NCI-H345 (cell line): ENCODE measurements at regions not wholly inside any gene's neighbourhood (a gene's known extent, or its start where the extent isn't known, plus 50 kb on each side); places are given as distances from the start of the nearest gene placed in this dataset.
"Not testable (repeated sequence)": the region's sequence is repeated elsewhere in the genome, so short reads cannot be mapped to it uniquely, and the experiment has no call there.

Experiments
- DNase-seq: peaks from one replicate; lab custom pipeline; 2025; lab: John Stamatoyannopoulos, UW

DNA sequence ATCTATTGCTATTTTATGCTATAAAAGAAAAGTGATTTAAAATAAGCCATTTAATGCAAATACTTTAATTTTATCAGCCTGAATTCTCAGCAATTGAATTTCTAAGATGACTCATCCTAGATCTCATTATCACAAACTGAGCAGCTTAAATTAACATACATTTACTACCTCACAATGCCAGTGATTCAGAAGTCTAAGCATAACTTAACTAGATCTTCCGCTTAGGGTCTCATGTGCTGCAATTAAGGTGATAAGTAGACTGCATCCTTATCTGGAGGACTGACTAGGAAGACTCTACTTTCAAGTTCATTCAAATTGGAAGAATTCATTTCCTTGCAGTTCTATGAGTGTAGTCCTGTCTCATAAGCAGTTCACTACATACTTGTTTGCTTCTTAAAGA, 286.6 kb downstream of the COL11A1 start:
- no peak for DNase-seq

GRCh38 chr1:102800406-102800805, 307.9 kb downstream of the COL11A1 start:
- no peak for DNase-seq

- no peak for DNase-seq
Measured at GRCh38 chr1:102799496-102799895, 308.8 kb downstream of the COL11A1 start.

DNA sequence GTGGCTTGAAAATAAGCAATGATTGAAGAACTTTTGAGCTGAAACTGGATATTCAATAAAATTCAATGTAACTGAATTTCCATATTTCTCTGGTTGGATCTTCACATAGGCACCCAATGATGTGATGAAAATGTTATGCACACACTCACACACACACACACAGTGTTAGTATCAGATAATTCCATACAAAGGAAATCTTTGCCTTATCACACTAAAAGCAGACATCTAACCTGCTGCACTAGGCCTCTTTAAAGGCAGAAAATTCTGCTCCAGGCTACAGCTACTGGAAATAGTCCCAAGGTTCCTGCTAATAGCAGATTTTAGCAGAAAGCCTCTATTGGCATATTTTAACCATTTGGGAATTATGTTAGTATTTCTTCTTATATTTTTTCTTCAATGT, 309.6 kb downstream of the COL11A1 start:
- DNase-seq, result no peak

DNA sequence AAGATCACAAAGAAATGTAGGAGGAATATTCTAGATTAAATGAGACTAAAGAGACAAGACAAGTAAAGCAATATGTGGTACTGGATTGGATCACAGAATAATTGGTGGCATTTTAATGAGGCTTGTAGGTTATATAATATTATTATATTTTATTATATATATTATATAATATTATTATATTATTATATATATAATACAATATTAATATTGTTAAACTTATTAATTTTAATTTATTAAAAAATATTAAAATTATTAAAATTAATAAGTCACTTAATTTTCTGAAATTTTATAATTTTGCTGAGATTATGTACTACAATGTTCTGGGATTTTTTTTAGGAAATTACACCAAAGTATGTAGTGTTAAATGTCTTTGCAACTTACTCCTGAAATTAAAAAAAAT, 311.9 kb downstream of the COL11A1 start:
- DNase-seq, result no peak

DNA sequence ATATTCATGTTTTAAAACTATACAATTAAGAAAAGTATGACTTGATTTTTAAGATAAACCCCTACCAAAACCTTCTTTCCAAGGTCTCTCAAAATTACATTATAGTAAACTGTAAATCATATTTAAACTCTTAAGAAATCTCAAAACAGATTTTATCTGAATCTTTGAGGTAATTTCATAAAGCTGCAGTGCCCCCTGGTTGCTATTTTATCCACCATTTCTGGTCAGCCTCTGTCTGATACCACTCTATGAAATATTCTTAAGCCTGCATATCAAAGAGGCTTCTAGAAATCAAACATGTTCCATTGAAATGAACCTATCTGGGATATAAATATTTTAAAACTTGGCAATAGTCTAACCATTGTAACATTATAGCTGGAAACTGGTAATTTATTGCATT, 317.3 kb downstream of the COL11A1 start:
- peak; percentile 20 for DNase-seq

GRCh38 chr1:102789951-102790350, 318.4 kb downstream of the COL11A1 start:
- DNase-seq, result not testable (repeated sequence)

- DNase-seq, result no peak
Measured at GRCh38 chr1:102783487-102783886, 324.8 kb downstream of the COL11A1 start.

GRCh38 chr1:102782144-102782543, 326.2 kb downstream of the COL11A1 start:
- DNase-seq, result no peak

GRCh38 chr1:102776071-102776470, 332.3 kb downstream of the COL11A1 start:
- peak; percentile 96 for DNase-seq

GRCh38 chr1:102772831-102773230, 335.5 kb downstream of the COL11A1 start:
- DNase-seq, result no peak

DNA sequence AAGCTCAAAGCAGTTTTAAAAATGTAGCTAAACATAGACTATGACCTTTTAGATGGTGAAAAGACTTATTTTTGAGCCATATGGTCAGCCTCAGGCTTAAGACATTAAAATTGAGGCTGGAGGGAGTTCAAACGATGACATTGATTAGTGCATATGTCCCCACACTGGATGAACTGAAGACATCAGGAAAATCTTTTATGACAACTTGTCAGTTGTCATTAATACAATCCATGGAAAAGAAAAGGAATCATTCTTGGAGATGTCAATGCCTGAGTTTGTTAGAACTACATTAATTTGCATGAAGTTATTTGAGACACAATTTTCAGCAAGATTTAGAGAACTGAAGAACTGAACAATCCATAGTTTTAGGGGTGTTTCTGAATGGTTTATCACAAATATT, 349.9 kb downstream of the COL11A1 start:
- DNase-seq, result no peak

- DNase-seq, result no peak
Measured at GRCh38 chr1:102757363-102757762, 351.0 kb downstream of the COL11A1 start.

DNA sequence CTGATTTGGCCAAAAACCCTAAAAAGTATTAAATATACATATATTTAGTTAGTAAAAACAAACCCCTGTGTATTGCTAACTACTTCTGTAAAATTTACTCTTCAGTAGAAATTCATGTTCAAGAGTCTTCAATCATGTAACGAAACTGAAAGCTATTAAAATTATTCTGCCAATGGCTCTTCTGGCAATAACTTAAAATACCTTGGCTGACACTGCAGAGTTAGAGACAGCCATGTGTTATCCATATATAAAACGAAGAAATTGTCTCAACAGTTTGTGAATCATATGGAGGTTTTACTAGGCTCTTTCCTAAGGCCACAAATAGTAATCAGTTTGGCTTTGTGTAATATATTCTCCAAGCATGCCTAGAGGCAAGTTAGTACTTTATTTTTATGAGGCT, 357.2 kb downstream of the COL11A1 start:
- DNase-seq, result no peak

DNA sequence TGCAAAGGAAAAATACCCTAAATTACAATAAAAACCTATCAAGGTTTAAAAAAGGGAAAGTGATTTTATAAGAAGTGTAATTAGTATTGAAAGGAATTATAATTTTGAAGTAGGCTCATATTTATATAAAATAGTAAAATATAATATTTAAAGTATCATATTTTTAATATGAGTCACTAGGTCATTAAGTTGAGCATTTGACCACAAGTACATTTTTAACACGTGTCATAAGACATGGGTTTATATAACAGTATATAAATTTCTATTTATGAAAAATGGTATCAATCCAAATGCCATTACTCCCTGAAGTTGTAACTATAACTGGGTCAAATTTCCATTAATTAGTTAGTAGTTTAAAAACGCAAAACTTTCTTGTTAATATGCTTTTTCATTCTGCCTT, 365.9 kb downstream of the COL11A1 start:
- no peak for DNase-seq

DNA sequence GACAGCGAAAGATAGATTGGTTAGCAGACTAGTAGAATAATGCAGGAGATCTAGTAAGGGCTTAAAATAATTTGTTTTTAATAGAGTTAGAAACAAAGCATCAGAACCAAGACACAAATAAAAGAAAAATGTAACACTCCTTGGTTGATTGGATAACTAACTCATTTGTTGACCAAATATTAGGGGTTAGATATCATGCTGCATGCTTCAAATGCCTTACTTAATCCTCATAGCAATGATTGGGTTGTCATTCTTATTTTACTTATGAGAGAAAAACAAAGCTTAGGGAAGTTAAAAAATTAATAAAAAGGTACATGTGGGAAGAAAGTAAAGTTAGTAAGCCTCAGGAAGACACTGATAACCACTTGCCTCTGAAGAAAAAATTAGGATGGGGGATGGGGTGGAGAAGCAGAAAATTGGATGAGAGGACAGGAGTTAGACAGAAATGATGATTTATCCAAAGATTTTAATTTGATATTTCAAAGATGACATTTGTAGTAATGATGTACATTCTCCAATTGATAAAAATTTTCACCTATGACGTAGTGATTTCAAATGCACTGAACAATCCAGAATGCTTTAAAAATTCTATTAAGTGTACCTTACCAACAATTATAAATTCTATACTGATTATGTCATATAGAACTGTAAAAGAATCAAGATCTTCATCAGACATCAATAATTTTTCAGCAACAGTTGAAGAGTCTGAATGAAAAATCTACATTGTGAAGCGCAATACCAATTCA, 374.7 kb downstream of the COL11A1 start:
- no peak for DNase-seq

DNA sequence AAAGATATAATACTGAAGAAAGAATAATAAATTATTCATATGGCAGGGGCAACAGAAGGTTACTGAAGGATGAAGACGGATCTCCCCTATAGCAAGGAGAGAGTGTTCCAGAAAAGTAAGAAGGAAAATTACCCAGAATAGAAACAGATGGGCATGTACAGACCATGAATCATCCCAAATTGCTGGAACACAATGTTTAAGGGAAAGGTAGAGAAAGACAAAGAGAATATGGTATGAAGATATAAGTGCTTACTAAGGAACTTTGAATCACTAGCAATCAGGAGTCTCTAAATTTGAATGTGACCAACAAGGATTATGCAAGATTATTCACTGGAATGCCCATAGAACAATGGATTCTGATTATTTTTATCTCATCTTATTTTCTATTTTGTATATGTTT, 375.4 kb downstream of the COL11A1 start:
- DNase-seq, result no peak

GRCh38 chr1:102726417-102726816, 381.9 kb downstream of the COL11A1 start:
- no peak for DNase-seq

DNA sequence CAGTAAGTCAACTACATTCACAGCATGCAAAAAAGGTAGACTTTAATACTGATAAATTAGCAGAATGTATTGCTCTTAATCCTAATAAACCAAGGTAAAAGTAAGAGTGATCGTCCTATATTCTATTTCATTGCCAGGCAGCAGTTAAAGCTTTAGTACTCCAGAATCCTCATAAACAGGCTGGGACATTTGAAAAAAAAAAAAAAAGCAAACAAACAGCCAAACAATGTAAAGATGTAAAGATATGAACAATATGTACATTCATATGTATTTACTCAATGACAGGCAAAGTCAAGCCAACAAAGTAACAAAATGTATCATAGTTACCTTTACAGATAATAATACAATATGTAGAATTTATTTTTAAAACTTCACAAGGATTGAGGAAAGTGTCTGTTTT, 383.6 kb downstream of the COL11A1 start:
- DNase-seq, result no peak

DNA sequence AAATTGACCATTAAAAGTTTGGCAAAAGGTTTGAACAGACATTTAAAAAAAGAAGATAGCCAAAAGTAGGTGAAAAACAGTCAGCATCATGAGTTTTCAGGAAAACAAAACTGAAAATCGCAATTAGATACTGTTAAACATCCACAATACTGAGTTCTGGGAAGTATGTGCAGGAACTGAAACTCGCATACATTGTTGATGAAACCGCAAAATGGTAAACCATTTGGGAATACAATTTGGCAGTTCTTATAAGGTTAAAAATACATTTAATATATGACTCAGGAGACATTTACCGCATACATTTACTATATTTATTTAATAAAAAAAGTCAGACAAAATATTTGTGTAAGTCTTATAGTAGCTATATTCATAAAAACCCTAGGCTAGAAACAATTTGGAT, 393.2 kb downstream of the COL11A1 start:
- DNase-seq, result no peak

DNA sequence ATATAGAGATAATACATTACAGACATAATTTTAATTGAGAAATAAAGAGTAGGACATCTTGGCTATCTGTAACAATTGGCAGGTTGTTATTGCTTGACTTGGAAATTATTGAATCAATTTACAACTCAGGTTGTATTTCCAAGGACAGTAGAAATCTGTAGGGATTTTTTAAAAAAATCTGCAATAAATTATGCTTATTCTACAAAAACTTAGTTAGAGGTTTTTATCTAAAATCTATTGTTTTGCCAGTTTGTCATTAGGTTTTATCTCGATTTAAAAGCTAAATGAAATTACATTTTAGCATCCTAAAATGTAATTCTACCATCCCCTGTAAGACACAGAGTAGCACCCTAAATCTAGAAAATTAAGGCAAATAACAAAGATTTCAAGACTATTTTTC, 408.8 kb downstream of the COL11A1 start:
- DNase-seq, result no peak

DNA sequence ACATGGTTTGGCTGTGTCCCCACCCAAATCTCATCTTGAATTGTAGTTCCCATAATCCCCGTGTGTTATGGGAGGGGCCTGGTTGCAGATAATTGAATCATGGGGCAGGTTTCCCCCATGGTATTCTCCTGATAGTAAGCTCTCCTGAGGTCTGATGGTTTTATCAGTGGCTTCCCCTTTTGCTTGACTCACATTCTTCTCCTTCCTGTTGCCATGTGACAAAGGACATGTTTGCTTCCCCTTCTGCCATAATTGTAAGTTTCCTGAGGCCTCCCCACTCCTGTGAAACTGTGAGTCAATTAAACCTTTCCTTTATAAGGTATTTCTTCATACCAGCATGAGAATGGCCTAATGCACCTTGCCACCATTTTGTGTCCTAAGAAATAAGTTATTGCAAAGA, 415.0 kb downstream of the COL11A1 start:
- no peak for DNase-seq

DNA sequence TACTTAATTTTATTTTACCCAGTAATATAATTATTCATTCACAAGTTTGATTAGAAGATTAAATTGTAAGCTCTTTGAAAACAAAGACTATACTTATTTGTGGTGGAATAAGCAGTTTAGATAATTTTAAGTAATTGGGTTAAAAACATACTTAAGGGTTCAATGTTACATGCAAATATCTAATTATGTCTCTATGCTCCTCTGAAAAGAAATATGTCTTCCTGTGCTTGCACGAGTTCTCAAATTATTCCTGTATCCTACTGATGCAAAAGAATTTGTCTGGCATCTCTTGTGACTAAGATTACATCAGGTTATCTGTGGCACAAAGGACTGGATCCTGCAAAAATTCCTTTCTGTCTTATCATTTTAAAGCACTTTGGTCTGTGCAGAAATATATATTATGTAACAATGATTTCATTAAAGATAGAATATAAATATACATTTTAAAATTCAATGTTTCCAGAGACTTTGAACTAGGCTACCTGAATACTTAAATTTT, 416.7 kb downstream of the COL11A1 start:
- DNase-seq, result no peak

GRCh38 chr1:102687383-102687782, 420.9 kb downstream of the COL11A1 start:
- DNase-seq, result no peak
